Neural cell (in vitro differentiated cells): ENCODE measurements at regions not wholly inside any gene's neighbourhood (a gene's known extent, or its start where the extent isn't known, plus 50 kb on each side); places are given as distances from the start of the nearest gene placed in this dataset.

Experiments
- SMC3 ChIP-seq: fragments of 450-650 bp; conservative IDR thresholded peaks from 2 replicates; pipeline ENCODE4 v1.6.1; 2014; ENCODE audit warnings: antibody characterized with exemption, mild to moderate bottlenecking, moderate library complexity; ENCODE audit not compliant: poor library complexity
- TF ChIP-seq, protein P1 (sequence below): fragments of 450-650 bp; IDR thresholded peaks from 2 replicates; pipeline ENCODE4 v1.5.1; 2014; ENCODE audit warnings: antibody characterized with exemption, mild to moderate bottlenecking, moderate library complexity; ENCODE audit not compliant: poor library complexity, severe bottlenecking

DNA sequence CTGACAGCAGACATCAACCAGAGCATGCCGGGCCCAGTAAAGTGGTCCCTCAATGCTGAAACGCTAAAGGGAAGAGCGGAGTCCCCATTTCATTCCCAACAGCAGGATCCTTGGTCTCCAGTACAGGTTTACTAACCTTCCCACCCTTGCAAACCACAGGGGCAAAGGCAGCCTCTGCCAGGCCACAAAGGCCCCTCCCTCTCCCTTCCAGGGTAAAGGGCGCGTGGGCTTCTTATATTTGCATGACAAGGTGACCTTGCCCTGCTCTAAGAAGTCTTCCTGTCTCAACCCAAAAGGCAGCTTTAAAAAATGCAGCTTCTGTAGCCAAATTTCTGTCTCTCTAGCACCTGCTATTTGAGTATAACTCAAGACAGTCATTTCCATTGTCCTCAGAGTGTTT, 131.5 kb upstream of the PTCH1 start:
- no peak for TF ChIP-seq SMC3
- TF ChIP-seq, protein P1, sequence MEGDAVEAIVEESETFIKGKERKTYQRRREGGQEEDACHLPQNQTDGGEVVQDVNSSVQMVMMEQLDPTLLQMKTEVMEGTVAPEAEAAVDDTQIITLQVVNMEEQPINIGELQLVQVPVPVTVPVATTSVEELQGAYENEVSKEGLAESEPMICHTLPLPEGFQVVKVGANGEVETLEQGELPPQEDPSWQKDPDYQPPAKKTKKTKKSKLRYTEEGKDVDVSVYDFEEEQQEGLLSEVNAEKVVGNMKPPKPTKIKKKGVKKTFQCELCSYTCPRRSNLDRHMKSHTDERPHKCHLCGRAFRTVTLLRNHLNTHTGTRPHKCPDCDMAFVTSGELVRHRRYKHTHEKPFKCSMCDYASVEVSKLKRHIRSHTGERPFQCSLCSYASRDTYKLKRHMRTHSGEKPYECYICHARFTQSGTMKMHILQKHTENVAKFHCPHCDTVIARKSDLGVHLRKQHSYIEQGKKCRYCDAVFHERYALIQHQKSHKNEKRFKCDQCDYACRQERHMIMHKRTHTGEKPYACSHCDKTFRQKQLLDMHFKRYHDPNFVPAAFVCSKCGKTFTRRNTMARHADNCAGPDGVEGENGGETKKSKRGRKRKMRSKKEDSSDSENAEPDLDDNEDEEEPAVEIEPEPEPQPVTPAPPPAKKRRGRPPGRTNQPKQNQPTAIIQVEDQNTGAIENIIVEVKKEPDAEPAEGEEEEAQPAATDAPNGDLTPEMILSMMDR: no peak
